ENCODE measurements at regions not wholly inside any gene's neighbourhood (a gene's known extent, or its start where the extent isn't known, plus 50 kb on each side); places are given as distances from the start of the nearest gene placed in this dataset.

DNA sequence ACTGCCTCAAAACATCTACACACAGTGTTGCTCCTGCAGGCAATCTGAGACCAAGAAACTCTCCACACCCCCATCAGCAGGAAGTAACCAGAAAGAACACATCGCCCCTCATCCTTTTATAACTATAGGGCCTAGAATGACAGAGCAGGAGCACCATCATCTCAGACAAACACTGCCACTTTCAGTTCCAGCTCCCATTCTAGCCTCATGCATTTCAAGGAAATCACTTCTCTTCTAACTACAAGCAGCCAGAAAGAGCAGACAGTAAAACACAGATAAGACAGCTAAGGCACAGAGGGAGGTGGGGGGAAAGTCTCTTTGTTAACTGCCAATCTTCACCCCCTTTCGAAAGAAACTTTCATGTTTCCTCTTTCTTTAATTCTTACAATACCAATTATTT lies 102.6 kb upstream of the TENT5D start:
- no peak for TF ChIP-seq POLR2AphosphoS5 (IDR thresholded peaks at IDR 0.05; ENCODE audit: low read depth, low read length)
- no peak for TF ChIP-seq POLR2A (IDR thresholded peaks at IDR 0.05; ENCODE audit: low read depth, low read length)
- TF ChIP-seq TAF1 (IDR thresholded peaks at IDR 0.05; ENCODE audit: borderline replicate concordance, low read depth, low read length) = no peak

Data from GM12892 (cell line).